ENCODE measurements at regions not wholly inside any gene's neighbourhood (a gene's known extent, or its start where the extent isn't known, plus 50 kb on each side); places are given as distances from the start of the nearest gene placed in this dataset.

DNA sequence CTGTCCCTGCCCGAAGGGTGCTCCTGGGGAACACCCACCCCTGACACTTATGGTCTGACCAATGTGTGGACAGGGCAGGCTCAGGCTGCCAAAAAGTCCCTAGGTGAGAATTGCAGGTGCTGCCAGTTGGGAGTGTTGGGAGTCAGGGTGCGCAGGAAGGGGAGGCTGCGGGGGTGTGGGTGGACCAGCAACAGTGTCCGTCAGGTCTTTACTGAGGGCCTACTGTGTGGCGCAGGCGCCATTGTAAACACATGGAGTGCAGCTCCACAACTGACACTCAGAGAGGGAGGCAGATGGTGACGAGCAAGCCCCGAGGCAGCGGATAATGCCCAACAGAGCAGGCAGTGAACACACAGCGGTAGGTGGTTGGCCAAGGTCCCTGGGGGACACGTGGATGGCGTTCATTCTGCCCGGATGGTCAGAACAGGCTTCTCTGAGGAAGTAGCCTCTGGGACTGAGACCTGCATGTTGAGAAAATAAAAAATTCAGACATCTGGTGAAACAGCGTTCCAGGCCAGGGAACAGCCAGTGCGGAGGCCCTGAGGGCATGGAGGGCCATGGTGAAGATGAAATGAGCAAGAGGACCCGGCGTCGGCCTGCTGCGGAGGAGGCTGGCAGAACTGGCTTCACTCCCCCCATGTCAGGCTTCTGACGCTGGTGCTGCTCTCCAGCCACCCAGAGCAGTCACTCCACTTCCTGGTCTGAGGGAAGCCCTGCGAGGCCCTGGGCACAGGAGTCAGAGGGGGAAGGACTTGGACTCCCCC is 136.2 kb upstream of the ZBTB40 start:
- Histone ChIP-seq H2AFZ (ENCODE audit: low read depth, low read length) (no peak overlapping the region), H3K4me3 (replicated peaks in 1 of 3; ENCODE audit: insufficient read depth in 1 of 3, low read depth in 1 of 3, low read length in 3 of 3) (no peak overlapping the region), H3K9me1 (replicated peaks; ENCODE audit: control insufficient read depth, extremely low read depth, insufficient read depth, low read length) (no peaks in the 10 kb centered on the region), H3K4me1 (ENCODE audit: control insufficient read depth, extremely low read depth, insufficient read depth, low read length) (no peaks in the 10 kb centered on the region), H3K9ac (replicated peaks; ENCODE audit: extremely low read depth, insufficient read depth, low read length) (no peak overlapping the region), H3K79me2 (ENCODE audit: control insufficient read depth, insufficient read depth, low read length) (no peaks in the 10 kb centered on the region), H3K27me3 (ENCODE audit: control insufficient read depth in 2 of 2, insufficient read depth in 2 of 2, low read length in 2 of 2) (peaks cover 8 to 11% of the 10 kb centered on the region in 2 experiments), H3K27ac (ENCODE audit: insufficient read depth, low read depth, low read length) (no peak overlapping the region), H3K36me3 (ENCODE audit: control insufficient read depth in 2 of 2, extremely low read depth in 1 of 2, insufficient read depth in 2 of 2, low read length in 2 of 2) (no peaks in the 10 kb centered on the region), H3K9me3 (replicated peaks; ENCODE audit: control insufficient read depth, insufficient read depth, low read length) (no peaks in the 10 kb centered on the region), H3K4me2 (ENCODE audit: insufficient read depth, low read length) (no peak overlapping the region), H4K20me1 (replicated peaks; ENCODE audit: control insufficient read depth, extremely low read depth, insufficient read depth, low read length) (no peaks in the 10 kb centered on the region)
- DNase-seq (ENCODE audit: low read depth, low spot score) (no peak), FAIRE-seq (no peak)
- ChIA-PET POLR2A (no interaction called here), CTCF (no interaction called here)
- TF ChIP-seq GATA2 (IDR thresholded peaks at IDR 0.05; ENCODE audit: insufficient read depth, insufficient read length, low read depth, low read length) (no peak), FOS (IDR thresholded peaks at IDR 0.05; ENCODE audit: borderline replicate concordance, insufficient read depth, low read length) (no peak), POLR2AphosphoS5 (IDR thresholded peaks at IDR 0.05; ENCODE audit: insufficient read depth, low read depth, low read length) (no peak), JUN (IDR thresholded peaks at IDR 0.05; ENCODE audit: borderline replicate concordance, insufficient read depth, insufficient read length, low read depth) (no peak), MYC (IDR thresholded peaks at IDR 0.05; ENCODE audit: low read depth, low read length) (no peak), POLR2A (IDR thresholded peaks at IDR 0.05; ENCODE audit: low read depth, low read length) (no peak)
- TF ChIP-seq, protein P1, sequence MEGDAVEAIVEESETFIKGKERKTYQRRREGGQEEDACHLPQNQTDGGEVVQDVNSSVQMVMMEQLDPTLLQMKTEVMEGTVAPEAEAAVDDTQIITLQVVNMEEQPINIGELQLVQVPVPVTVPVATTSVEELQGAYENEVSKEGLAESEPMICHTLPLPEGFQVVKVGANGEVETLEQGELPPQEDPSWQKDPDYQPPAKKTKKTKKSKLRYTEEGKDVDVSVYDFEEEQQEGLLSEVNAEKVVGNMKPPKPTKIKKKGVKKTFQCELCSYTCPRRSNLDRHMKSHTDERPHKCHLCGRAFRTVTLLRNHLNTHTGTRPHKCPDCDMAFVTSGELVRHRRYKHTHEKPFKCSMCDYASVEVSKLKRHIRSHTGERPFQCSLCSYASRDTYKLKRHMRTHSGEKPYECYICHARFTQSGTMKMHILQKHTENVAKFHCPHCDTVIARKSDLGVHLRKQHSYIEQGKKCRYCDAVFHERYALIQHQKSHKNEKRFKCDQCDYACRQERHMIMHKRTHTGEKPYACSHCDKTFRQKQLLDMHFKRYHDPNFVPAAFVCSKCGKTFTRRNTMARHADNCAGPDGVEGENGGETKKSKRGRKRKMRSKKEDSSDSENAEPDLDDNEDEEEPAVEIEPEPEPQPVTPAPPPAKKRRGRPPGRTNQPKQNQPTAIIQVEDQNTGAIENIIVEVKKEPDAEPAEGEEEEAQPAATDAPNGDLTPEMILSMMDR (IDR thresholded peaks at IDR 0.05; ENCODE audit: extremely low read depth in 1 of 2, insufficient read depth in 1 of 2, low read depth in 1 of 2, low read length in 2 of 2), result no peak
- dilution Hi-C loops (cut with MboI; ENCODE audit: extremely low pct_ligation_motif_present, low sequenced_read_pairs), result no loop called here
- intact Hi-C loops (cut with micrococcal nuclease), result no loop called here
- no TSS peak for BruUV-seq (replicated peaks)

All from endothelial cell of umbilical vein (primary cell).